Body of pancreas (tissue), 4 donors: ENCODE measurements at regions not wholly inside any gene's neighbourhood (a gene's known extent, or its start where the extent isn't known, plus 50 kb on each side); places are given as distances from the start of the nearest gene placed in this dataset.

Source experiments
- CTCF ChIP-seq, 7 experiments: fragments of 450-650 bp in 4 of 7; fragments of 200-600 bp in 3 of 7; sonication (generic) in 3 of 7; IDR thresholded peaks; one replicate each; pipeline ENCODE4 v1.5.1; 2016 to 2019; ENCODE audit warnings: antibody characterized with exemption in 7 of 7
- POLR2A ChIP-seq, 3 donors: fragments of 450-650 bp; IDR thresholded peaks; one replicate each; pipeline ENCODE4 v1.6.1; 2016; ENCODE audit warnings: antibody characterized with exemption in 3 of 3, mild to moderate bottlenecking in 2 of 3

- TF ChIP-seq CTCF (IDR thresholded peaks at IDR 0.05): no peak
- TF ChIP-seq POLR2A (IDR thresholded peaks at IDR 0.05): no peak
Observed at GRCh38 chr13:33904431-33904830, 86.5 kb downstream of the RFC3 start.
